HEK293 (cell line): ENCODE measurements at regions not wholly inside any gene's neighbourhood (a gene's known extent, or its start where the extent isn't known, plus 50 kb on each side); places are given as distances from the start of the nearest gene placed in this dataset.

Experiments used
- CTCF ChIA-PET: fragments of 350-600 bp; formaldehyde crosslinking; extraction: SDS; loops from one replicate; lab custom pipeline; 2021; ENCODE audit warnings: antibody characterized with exemption; lab: Yijun Ruan, JAX
- POLR2A ChIA-PET: fragments of 300-600 bp; formaldehyde crosslinking; extraction: SDS; loops from one replicate; lab custom pipeline; 2020; ENCODE audit warnings: antibody characterized with exemption, inconsistent platforms; lab: Yijun Ruan, JAX
- H3K27ac ChIP-seq: fragments of 200-500 bp; sonication (Bioruptor generic); 2 replicates; pipeline ENCODE4 v1.5.1; 2014; ENCODE audit warnings: low read depth, low read length, control low read depth, inconsistent platforms; ENCODE audit errors: extremely low read depth
- H3K36me3 ChIP-seq, 2 experiments: fragments of 200-500 bp in 1 of 2; sonication (Bioruptor generic) in 1 of 2; 1 replicate in 1 of 2; 2 replicates in 1 of 2; pipeline ENCODE4 v1.5.1; 2014 to 2017; ENCODE audit warnings: inconsistent platforms in 2 of 2, low read length in 2 of 2; ENCODE audit not compliant: control insufficient read depth in 2 of 2, insufficient read depth in 1 of 2
- H3K4me1 ChIP-seq: fragments of 200-500 bp; sonication (Bioruptor generic); 2 replicates; pipeline ENCODE4 v1.5.1; 2014; ENCODE audit warnings: mild to moderate bottlenecking, low read length, inconsistent platforms; ENCODE audit not compliant: control insufficient read depth, insufficient read depth
- H3K4me3 ChIP-seq: 2 replicates; pipeline ENCODE4 v1.5.1; 2011; ENCODE audit warnings: low read depth, mild to moderate bottlenecking, control low read depth, low read length, moderate library complexity
- H3K9me3 ChIP-seq: fragments of 200-500 bp; sonication (Bioruptor generic); 2 replicates; pipeline ENCODE4 v1.5.1; 2014; ENCODE audit warnings: low read depth, low read length, inconsistent platforms; ENCODE audit not compliant: control insufficient read depth, insufficient read depth
- MEIS1 ChIP-seq: sonication (generic); formaldehyde crosslinking; IDR thresholded peaks from 2 replicates; pipeline ENCODE4 v1.8.1; 2022; ENCODE audit warnings: missing genetic modification reagents, mild to moderate bottlenecking, borderline replicate concordance
- ZBTB21 ChIP-seq: fragments of 450-650 bp; formaldehyde crosslinking; IDR thresholded peaks from 2 replicates; pipeline ENCODE4 v1.5.1; 2017; ENCODE audit warnings: missing biosample characterization, missing genetic modification characterization
- ZBTB8A ChIP-seq: fragments of 450-650 bp; formaldehyde crosslinking; IDR thresholded peaks from 2 replicates; pipeline ENCODE4 v1.5.1; 2016; ENCODE audit warnings: missing biosample characterization, missing genetic modification characterization
- ZNF112 ChIP-seq: fragments of 450-650 bp; formaldehyde crosslinking; IDR thresholded peaks from 2 replicates; pipeline ENCODE4 v1.5.0; 2017; ENCODE audit warnings: missing biosample characterization, missing genetic modification characterization
- ZNF133 ChIP-seq: fragments of 450-650 bp; formaldehyde crosslinking; IDR thresholded peaks from 2 replicates; pipeline ENCODE4 v1.5.1; 2016; ENCODE audit warnings: missing biosample characterization, missing genetic modification characterization
- ZNF140 ChIP-seq: fragments of 450-650 bp; formaldehyde crosslinking; IDR thresholded peaks from 2 replicates; pipeline ENCODE4 v1.5.1; 2016; ENCODE audit warnings: missing biosample characterization, missing genetic modification characterization
- ZNF394 ChIP-seq: fragments of 450-650 bp; formaldehyde crosslinking; IDR thresholded peaks from 2 replicates; pipeline ENCODE4 v1.5.1; 2016; ENCODE audit warnings: missing biosample characterization, missing genetic modification characterization, mild to moderate bottlenecking, moderate library complexity, borderline replicate concordance
- ZNF404 ChIP-seq: fragments of 450-650 bp; formaldehyde crosslinking; IDR thresholded peaks from 2 replicates; pipeline ENCODE4 v1.5.1; 2017; ENCODE audit warnings: missing biosample characterization, missing genetic modification characterization
- ZNF423 ChIP-seq: fragments of 450-650 bp; formaldehyde crosslinking; IDR thresholded peaks from 2 replicates; pipeline ENCODE4 v1.5.1; 2016; ENCODE audit warnings: missing biosample characterization, missing genetic modification characterization
- ZNF544 ChIP-seq: fragments of 450-650 bp; formaldehyde crosslinking; IDR thresholded peaks from 2 replicates; pipeline ENCODE4 v1.5.0; 2017; ENCODE audit warnings: missing biosample characterization, missing genetic modification characterization
- ZNF670 ChIP-seq: fragments of 450-650 bp; formaldehyde crosslinking; IDR thresholded peaks from 2 replicates; pipeline ENCODE4 v1.5.1; 2016; ENCODE audit warnings: missing biosample characterization, missing genetic modification characterization, low read depth
- TF ChIP-seq, protein P1 (sequence below): fragments of 450-650 bp; formaldehyde crosslinking; IDR thresholded peaks from 2 replicates; pipeline ENCODE4 v1.5.1; 2016; ENCODE audit warnings: missing biosample characterization, missing genetic modification characterization, low read depth
- TF ChIP-seq, protein P2 (sequence below): fragments of 450-650 bp; formaldehyde crosslinking; IDR thresholded peaks from 2 replicates; pipeline ENCODE4 v1.5.1; 2017; ENCODE audit warnings: missing biosample characterization, missing genetic modification characterization
- TF ChIP-seq, protein P3 (sequence below): fragments of 450-650 bp; formaldehyde crosslinking; IDR thresholded peaks from 2 replicates; pipeline ENCODE4 v1.5.1; 2016; ENCODE audit warnings: missing biosample characterization, missing genetic modification characterization
- TF ChIP-seq, protein P4 (sequence below): fragments of 450-650 bp; formaldehyde crosslinking; IDR thresholded peaks from 2 replicates; pipeline ENCODE4 v1.5.1; 2016; ENCODE audit warnings: missing biosample characterization, missing genetic modification characterization
- TF ChIP-seq, protein P5 (sequence below): fragments of 450-650 bp; formaldehyde crosslinking; IDR thresholded peaks from 2 replicates; pipeline ENCODE4 v1.5.1; 2017; ENCODE audit warnings: missing biosample characterization, missing genetic modification characterization

DNA sequence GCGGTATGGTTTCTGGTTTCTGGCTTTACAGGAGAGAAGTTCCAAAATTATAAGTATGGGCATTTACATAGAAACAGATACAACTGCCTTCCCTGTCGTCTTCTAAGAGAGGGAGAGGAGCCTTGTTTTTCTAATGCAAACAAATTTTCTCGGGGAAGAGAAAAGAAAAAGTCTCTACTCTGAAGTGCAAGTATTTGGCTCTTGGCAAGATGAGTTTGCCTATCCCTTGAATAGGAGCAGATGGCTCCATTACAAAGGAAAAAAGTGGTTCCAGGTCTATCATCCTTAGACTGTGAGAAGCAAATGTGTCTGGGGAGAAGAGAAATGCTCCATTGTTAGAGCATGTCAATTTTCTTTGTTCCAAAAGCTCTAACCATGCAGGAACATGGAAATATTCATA, 455.6 kb downstream of the BUD13 start:
- H3K36me3 ChIP-seq, result no peaks in the 10 kb centered on the region
- CTCF ChIA-PET, result no interaction called here
- TF ChIP-seq, protein P1, sequence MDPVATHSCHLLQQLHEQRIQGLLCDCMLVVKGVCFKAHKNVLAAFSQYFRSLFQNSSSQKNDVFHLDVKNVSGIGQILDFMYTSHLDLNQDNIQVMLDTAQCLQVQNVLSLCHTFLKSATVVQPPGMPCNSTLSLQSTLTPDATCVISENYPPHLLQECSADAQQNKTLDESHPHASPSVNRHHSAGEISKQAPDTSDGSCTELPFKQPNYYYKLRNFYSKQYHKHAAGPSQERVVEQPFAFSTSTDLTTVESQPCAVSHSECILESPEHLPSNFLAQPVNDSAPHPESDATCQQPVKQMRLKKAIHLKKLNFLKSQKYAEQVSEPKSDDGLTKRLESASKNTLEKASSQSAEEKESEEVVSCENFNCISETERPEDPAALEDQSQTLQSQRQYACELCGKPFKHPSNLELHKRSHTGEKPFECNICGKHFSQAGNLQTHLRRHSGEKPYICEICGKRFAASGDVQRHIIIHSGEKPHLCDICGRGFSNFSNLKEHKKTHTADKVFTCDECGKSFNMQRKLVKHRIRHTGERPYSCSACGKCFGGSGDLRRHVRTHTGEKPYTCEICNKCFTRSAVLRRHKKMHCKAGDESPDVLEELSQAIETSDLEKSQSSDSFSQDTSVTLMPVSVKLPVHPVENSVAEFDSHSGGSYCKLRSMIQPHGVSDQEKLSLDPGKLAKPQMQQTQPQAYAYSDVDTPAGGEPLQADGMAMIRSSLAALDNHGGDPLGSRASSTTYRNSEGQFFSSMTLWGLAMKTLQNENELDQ, result no peak
- TF ChIP-seq, protein P2, sequence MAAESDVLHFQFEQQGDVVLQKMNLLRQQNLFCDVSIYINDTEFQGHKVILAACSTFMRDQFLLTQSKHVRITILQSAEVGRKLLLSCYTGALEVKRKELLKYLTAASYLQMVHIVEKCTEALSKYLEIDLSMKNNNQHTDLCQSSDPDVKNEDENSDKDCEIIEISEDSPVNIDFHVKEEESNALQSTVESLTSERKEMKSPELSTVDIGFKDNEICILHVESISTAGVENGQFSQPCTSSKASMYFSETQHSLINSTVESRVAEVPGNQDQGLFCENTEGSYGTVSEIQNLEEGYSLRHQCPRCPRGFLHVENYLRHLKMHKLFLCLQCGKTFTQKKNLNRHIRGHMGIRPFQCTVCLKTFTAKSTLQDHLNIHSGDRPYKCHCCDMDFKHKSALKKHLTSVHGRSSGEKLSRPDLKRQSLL (tag by site-specific recombination), result no peak
- no peak for TF ChIP-seq ZNF544 (tag by site-specific recombination)
- TF ChIP-seq, all 188 proteins: peak for 0
- POLR2A ChIA-PET, result no interaction called here
- Histone ChIP-seq H3K4me1 (no peaks in the 10 kb centered on the region), H3K9me3 (no peaks in the 10 kb centered on the region), H3K4me3 (no peak overlapping the region), H3K27ac (no peak overlapping the region)

DNA sequence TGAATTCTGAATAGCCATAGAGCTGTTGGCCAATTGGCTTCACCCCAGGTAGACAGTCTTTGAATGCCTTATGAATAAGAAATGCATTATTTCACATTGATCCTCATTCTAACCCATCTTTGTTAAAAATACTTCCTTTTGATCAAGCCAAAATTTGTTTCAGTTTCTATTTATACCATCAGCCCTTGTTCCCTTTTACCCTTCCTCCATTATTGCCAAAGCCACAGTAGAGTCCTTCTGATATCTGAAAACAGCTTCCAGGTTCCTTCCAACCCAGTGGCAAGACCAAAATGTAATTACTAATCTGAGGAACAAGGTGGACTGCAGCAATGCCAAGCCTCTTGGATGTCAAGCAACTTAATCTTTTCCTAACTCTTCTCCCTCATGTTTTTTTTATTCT, 458.8 kb downstream of the BUD13 start:
- Histone ChIP-seq H3K27ac (no peak overlapping the region), H3K4me1 (no peaks in the 10 kb centered on the region), H3K9me3 (no peaks in the 10 kb centered on the region), H3K36me3 (no peaks in the 10 kb centered on the region), H3K4me3 (no peak overlapping the region)
- no peak for TF ChIP-seq ZNF133
- no peak for TF ChIP-seq ZBTB8A (tag by site-specific recombination)
- no peak for TF ChIP-seq ZNF112 (tag by site-specific recombination)
- TF ChIP-seq ZBTB21, result no peak
- TF ChIP-seq ZNF140 (tag by site-specific recombination), result no peak
- TF ChIP-seq ZNF670, result no peak
- TF ChIP-seq ZNF394 (tag by site-specific recombination), result no peak
- TF ChIP-seq, protein P3, sequence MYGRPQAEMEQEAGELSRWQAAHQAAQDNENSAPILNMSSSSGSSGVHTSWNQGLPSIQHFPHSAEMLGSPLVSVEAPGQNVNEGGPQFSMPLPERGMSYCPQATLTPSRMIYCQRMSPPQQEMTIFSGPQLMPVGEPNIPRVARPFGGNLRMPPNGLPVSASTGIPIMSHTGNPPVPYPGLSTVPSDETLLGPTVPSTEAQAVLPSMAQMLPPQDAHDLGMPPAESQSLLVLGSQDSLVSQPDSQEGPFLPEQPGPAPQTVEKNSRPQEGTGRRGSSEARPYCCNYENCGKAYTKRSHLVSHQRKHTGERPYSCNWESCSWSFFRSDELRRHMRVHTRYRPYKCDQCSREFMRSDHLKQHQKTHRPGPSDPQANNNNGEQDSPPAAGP (tag by site-specific recombination), result no peak
- no peak for TF ChIP-seq MEIS1
- TF ChIP-seq, protein P4, sequence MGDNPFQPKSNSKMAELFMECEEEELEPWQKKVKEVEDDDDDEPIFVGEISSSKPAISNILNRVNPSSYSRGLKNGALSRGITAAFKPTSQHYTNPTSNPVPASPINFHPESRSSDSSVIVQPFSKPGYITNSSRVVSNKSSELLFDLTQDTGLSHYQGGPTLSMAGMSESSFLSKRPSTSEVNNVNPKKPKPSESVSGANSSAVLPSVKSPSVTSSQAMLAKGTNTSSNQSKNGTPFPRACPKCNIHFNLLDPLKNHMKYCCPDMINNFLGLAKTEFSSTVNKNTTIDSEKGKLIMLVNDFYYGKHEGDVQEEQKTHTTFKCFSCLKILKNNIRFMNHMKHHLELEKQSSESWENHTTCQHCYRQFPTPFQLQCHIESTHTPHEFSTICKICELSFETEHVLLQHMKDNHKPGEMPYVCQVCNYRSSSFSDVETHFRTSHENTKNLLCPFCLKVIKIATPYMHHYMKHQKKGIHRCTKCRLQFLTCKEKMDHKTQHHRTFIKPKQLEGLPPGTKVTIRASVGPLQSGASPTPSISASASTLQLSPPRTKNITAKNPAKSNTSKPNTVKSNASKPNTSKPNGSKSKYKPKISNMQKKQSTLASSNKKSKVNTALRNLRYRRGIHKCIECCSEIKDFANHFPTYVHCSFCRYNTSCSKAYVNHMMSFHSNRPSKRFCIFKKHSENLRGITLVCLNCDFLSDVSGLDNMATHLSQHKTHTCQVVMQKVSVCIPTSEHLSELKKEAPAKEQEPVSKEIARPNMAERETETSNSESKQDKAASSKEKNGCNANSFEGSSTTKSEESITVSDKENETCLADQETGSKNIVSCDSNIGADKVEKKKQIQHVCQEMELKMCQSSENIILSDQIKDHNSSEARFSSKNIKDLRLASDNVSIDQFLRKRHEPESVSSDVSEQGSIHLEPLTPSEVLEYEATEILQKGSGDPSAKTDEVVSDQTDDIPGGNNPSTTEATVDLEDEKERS (tag by site-specific recombination), result no peak
- no peak for TF ChIP-seq ZNF423 (tag by site-specific recombination)
- no peak for TF ChIP-seq ZNF404 (tag by site-specific recombination)
- TF ChIP-seq, protein P5, sequence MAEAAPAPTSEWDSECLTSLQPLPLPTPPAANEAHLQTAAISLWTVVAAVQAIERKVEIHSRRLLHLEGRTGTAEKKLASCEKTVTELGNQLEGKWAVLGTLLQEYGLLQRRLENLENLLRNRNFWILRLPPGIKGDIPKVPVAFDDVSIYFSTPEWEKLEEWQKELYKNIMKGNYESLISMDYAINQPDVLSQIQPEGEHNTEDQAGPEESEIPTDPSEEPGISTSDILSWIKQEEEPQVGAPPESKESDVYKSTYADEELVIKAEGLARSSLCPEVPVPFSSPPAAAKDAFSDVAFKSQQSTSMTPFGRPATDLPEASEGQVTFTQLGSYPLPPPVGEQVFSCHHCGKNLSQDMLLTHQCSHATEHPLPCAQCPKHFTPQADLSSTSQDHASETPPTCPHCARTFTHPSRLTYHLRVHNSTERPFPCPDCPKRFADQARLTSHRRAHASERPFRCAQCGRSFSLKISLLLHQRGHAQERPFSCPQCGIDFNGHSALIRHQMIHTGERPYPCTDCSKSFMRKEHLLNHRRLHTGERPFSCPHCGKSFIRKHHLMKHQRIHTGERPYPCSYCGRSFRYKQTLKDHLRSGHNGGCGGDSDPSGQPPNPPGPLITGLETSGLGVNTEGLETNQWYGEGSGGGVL (tag by site-specific recombination), result no peak
- no peak for TF ChIP-seq ZNF544 (tag by site-specific recombination)
- ChIA-PET POLR2A (no interaction called here), CTCF (interaction anchor here (0.8 to 0.9 kb wide), 2 partner anchors 185 to 186 kb away, joined by 3 read pairs; no protein-coding TSS in a partner anchor)
